ENCODE measurements at regions not wholly inside any gene's neighbourhood (a gene's known extent, or its start where the extent isn't known, plus 50 kb on each side); places are given as distances from the start of the nearest gene placed in this dataset.

- no peak for DNase-seq (ENCODE audit: extremely low read depth in 1 of 11, low read depth in 9 of 11, low spot score in 4 of 11)
Measured at GRCh38 chr9:80086822-80087345, 515.1 kb downstream of the TLE4 start.

- DNase-seq (ENCODE audit: extremely low read depth in 1 of 11, low read depth in 9 of 11, low spot score in 4 of 11): no peak
Measured at GRCh38 chr9:80086386-80086785, 514.6 kb downstream of the TLE4 start.

- no peak for DNase-seq (ENCODE audit: extremely low read depth in 1 of 11, low read depth in 9 of 11, low spot score in 4 of 11)
Measured at GRCh38 chr9:80085668-80086067, 513.9 kb downstream of the TLE4 start.

- no peak for DNase-seq (ENCODE audit: extremely low read depth in 1 of 11, low read depth in 9 of 11, low spot score in 4 of 11)
Measured at GRCh38 chr9:80082213-80082612, 510.4 kb downstream of the TLE4 start.

GRCh38 chr9:80078826-80079225 lies 507.1 kb downstream of the TLE4 start:
- no peak for DNase-seq (ENCODE audit: extremely low read depth in 1 of 11, low read depth in 9 of 11, low spot score in 4 of 11)

- no peak for DNase-seq (ENCODE audit: extremely low read depth in 1 of 11, low read depth in 9 of 11, low spot score in 4 of 11)
Measured at GRCh38 chr9:80077059-80077458, 505.3 kb downstream of the TLE4 start.

GRCh38 chr9:80076162-80076561 lies 504.4 kb downstream of the TLE4 start:
- DNase-seq (ENCODE audit: extremely low read depth in 1 of 11, low read depth in 9 of 11, low spot score in 4 of 11): no peak

- DNase-seq (ENCODE audit: extremely low read depth in 1 of 11, low read depth in 9 of 11, low spot score in 4 of 11): no peak
Measured at GRCh38 chr9:80074439-80074838, 502.7 kb downstream of the TLE4 start.

- DNase-seq (ENCODE audit: extremely low read depth in 1 of 11, low read depth in 9 of 11, low spot score in 4 of 11): no peak
Measured at GRCh38 chr9:80072451-80072850, 500.7 kb downstream of the TLE4 start.

- no peak for DNase-seq (ENCODE audit: extremely low read depth in 1 of 11, low read depth in 9 of 11, low spot score in 4 of 11)
Measured at GRCh38 chr9:80070071-80070742, 498.4 kb downstream of the TLE4 start.

- DNase-seq (ENCODE audit: extremely low read depth in 1 of 11, low read depth in 9 of 11, low spot score in 4 of 11): no peak
Measured at GRCh38 chr9:80066931-80067330, 495.2 kb downstream of the TLE4 start.

GRCh38 chr9:80062567-80062966 lies 490.8 kb downstream of the TLE4 start:
- DNase-seq (ENCODE audit: extremely low read depth in 1 of 11, low read depth in 9 of 11, low spot score in 4 of 11): no peak

- DNase-seq (ENCODE audit: extremely low read depth in 1 of 11, low read depth in 9 of 11, low spot score in 4 of 11): peak in 3 of 11 donors; percentile 8 to 27 (median 25)
Measured at GRCh38 chr9:80061940-80062339, 490.2 kb downstream of the TLE4 start.

- no peak for DNase-seq (ENCODE audit: extremely low read depth in 1 of 11, low read depth in 9 of 11, low spot score in 4 of 11)
Measured at GRCh38 chr9:80061096-80061495, 489.3 kb downstream of the TLE4 start.

- no peak for DNase-seq (ENCODE audit: extremely low read depth in 1 of 11, low read depth in 9 of 11, low spot score in 4 of 11)
Measured at GRCh38 chr9:80059979-80060378, 488.2 kb downstream of the TLE4 start.

GRCh38 chr9:80059191-80059590 lies 487.4 kb downstream of the TLE4 start:
- no peak for DNase-seq (ENCODE audit: extremely low read depth in 1 of 11, low read depth in 9 of 11, low spot score in 4 of 11)

GRCh38 chr9:80052830-80053229 lies 481.1 kb downstream of the TLE4 start:
- DNase-seq (ENCODE audit: extremely low read depth in 1 of 11, low read depth in 9 of 11, low spot score in 4 of 11): no peak

- DNase-seq (ENCODE audit: extremely low read depth in 1 of 11, low read depth in 9 of 11, low spot score in 4 of 11): no peak
Measured at GRCh38 chr9:80049096-80049782, 477.5 kb downstream of the TLE4 start.

GRCh38 chr9:80046481-80046880 lies 474.7 kb downstream of the TLE4 start:
- DNase-seq (ENCODE audit: extremely low read depth in 1 of 11, low read depth in 9 of 11, low spot score in 4 of 11): no peak

- DNase-seq (ENCODE audit: extremely low read depth in 1 of 11, low read depth in 9 of 11, low spot score in 4 of 11): no peak
Measured at GRCh38 chr9:80041821-80042220, 470.1 kb downstream of the TLE4 start.

- DNase-seq (ENCODE audit: extremely low read depth in 1 of 11, low read depth in 9 of 11, low spot score in 4 of 11): no peak
Measured at GRCh38 chr9:80040457-80040856, 468.7 kb downstream of the TLE4 start.

Data from renal cortex interstitium (tissue), 11 donors.